ENCODE measurements at regions not wholly inside any gene's neighbourhood (a gene's known extent, or its start where the extent isn't known, plus 50 kb on each side); places are given as distances from the start of the nearest gene placed in this dataset.

GRCh38 chr4:11632483-11632882 is 203.8 kb upstream of the HS3ST1 start:
- in situ Hi-C loops (cut with HindIII; ENCODE audit: low sequenced_read_pairs), result loop anchor here (5.0 kb wide), 1 partner anchor 35 kb away; no protein-coding TSS in a partner anchor

DNA sequence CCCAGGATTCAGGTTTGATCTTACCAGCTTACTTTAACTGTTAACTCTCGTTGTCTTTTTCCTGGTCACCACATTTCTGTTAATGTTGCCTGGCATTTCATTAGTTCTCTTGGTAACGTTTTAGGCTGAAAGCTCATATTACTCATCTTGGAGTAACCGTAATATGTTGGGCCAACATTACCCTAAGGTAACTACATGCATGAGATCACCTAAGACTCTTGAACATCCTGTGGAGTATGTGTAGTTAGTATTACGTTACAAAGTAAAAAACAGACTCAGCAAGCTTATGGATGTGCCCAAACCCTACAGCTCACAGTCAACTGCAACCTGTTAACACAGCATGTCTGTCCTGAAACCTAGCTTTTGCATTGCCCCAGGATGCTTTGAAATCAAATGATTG is 203.3 kb upstream of the HS3ST1 start:
- in situ Hi-C loops (cut with HindIII; ENCODE audit: low sequenced_read_pairs), result loop anchor here (5.0 kb wide), 1 partner anchor 35 kb away; no protein-coding TSS in a partner anchor

DNA sequence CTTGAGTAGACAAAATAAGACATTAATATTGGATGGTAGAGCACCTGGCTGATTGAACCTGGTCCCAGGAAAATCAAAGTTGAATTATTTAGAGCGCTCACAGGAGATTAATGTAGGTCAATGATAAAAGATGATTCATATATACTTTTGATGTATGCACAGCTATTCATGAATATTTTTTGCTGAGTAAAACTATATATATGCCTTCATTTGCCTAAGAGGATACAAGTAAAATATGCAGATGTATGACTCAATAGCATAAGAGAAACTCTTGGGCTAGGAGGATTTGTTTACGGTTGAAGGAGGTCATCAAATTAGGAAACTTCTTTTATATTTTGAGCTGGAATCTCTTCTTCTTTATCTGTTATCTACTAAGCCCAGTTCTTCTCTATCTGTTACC is 202.7 kb upstream of the HS3ST1 start:
- in situ Hi-C loops (cut with HindIII; ENCODE audit: low sequenced_read_pairs), result loop anchor here (5.0 kb wide), 1 partner anchor 34 kb away; no protein-coding TSS in a partner anchor

DNA sequence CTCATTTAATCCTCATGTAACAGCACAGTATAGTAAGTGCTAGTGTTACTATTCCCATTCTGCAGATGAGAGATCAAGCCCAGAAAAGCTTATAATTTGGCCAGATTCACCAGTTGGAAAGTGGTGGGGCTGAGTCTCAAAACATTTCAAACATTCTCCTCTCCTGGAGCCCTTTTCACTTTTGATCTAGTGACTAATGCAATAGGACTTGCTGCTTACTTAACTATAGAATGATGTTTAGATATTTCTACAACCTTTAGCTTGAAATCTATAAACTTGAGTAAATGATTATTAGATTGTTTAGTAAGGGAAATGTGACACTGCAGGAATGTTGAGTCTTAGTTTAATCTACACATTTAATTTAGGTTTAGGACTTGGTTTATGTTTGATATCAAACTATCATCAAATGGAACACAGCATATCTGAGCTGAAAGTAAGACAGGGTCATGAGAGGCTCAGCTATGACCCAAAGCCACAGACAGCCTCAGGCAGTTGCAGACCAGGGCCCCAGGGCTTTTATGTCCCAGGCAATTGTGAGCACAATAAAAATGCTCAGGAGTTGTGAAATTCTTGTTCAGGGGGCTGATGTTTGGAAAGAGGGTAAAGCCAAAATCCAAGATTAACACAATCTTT is 199.5 kb upstream of the HS3ST1 start:
- in situ Hi-C loops (cut with HindIII; ENCODE audit: low sequenced_read_pairs), result no loop called here

DNA sequence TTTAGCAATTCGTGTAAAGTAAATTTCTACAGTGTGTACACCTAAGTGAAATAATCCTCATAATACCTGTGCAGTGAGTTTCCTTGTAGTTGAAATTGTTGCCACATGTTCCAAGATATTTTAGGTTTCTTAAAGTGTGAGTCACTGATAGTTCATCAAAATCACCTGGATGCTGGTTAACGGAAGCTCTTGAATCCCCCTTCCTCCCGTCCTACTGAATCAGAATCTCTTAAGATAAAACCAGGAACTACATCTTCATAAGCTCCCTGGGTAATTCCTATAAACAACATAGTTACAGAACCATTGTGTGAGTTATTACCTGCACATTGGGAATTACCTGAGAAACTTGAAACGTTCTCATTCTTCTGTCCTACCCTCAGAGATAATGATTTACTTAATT is 197.4 kb upstream of the HS3ST1 start:
- in situ Hi-C loops (cut with HindIII; ENCODE audit: low sequenced_read_pairs), result no loop called here

GRCh38 chr4:11625211-11625610 is 196.5 kb upstream of the HS3ST1 start:
- in situ Hi-C loops (cut with HindIII; ENCODE audit: low sequenced_read_pairs), result no loop called here

- in situ Hi-C loops (cut with HindIII; ENCODE audit: low sequenced_read_pairs), result no loop called here
These were observed 195.7 kb upstream of the HS3ST1 start for GRCh38 chr4:11624370-11624769.

DNA sequence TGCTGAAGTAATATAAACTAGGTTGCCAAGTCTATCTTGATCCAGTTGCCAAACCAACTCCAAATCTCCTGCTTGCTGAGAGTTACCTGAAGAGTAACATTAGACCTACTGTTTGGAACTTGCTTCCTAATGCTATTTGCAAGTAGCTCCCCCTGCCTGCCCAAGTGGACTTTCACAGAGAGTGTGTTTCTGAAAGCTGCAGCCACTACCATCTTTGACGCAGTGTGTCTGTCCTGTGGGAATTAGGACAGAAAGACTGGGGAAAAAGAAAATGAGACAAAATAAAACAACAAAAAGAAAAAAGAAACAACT is 195.0 kb upstream of the HS3ST1 start:
- in situ Hi-C loops (cut with HindIII; ENCODE audit: low sequenced_read_pairs), result no loop called here

DNA sequence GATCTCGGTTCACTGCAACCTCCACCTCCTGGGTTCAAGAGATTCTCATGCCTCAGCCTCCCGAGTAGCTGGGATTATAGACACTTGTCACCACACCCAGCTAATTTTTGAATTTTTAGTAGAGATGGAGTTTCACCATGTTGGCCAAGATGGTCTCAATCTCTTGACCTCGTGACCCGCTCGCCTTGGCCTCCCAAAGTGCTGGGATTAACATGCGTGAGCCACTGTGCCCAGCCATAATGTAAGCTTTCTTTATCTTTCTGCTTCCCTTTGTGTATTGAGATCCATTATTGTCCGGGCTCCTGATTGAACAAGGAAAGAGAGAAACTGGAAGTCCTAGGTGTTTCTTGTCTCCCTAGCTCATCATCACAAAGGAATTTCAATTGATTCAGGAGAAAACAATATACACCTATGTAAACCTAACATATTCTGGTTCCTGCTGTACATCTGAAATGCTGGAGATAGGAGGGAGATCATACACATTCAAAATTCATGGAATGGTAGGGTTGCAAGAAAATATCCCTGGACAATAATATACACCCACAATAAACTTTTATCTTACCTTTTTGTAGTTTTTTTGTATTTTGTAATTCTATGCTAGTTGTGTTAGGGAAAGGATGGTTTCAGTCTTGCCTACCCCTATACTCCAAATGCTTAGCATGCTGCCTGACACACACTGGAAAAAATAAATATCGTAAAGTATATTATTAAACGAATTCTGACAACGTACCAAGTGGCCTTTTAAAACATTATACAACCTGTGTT is 194.4 kb upstream of the HS3ST1 start:
- in situ Hi-C loops (cut with HindIII; ENCODE audit: low sequenced_read_pairs), result no loop called here

GRCh38 chr4:11620861-11621260 is 192.2 kb upstream of the HS3ST1 start:
- in situ Hi-C loops (cut with HindIII; ENCODE audit: low sequenced_read_pairs), result no loop called here

- in situ Hi-C loops (cut with HindIII; ENCODE audit: low sequenced_read_pairs), result no loop called here
These were observed 190.1 kb upstream of the HS3ST1 start for GRCh38 chr4:11618666-11619282.

GRCh38 chr4:11616856-11617255 is 188.2 kb upstream of the HS3ST1 start:
- in situ Hi-C loops (cut with HindIII; ENCODE audit: low sequenced_read_pairs), result no loop called here

- in situ Hi-C loops (cut with HindIII; ENCODE audit: low sequenced_read_pairs), result no loop called here
These were observed 186.9 kb upstream of the HS3ST1 start for GRCh38 chr4:11615601-11616000.

DNA sequence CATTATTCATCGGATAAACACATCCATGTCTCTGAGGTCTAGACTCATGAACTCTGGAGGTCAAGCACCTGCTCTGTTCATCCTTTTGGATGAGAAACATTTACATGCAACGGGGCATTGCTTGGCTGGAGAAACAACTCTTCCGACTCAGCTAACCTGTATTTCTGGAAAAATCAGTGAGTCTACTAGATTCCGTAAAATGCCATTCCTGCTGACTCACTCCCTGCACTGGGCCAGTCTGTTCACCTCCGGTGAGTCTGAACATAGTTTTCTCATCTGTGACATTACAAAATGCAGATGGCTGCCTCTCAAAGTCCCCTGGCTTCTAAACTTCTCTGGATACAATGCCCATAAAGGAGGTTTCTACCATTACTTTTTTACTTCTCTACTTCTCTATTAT is 185.7 kb upstream of the HS3ST1 start:
- in situ Hi-C loops (cut with HindIII; ENCODE audit: low sequenced_read_pairs), result no loop called here

- in situ Hi-C loops (cut with HindIII; ENCODE audit: low sequenced_read_pairs), result no loop called here
These were observed 183.2 kb upstream of the HS3ST1 start for GRCh38 chr4:11611868-11612267.

DNA sequence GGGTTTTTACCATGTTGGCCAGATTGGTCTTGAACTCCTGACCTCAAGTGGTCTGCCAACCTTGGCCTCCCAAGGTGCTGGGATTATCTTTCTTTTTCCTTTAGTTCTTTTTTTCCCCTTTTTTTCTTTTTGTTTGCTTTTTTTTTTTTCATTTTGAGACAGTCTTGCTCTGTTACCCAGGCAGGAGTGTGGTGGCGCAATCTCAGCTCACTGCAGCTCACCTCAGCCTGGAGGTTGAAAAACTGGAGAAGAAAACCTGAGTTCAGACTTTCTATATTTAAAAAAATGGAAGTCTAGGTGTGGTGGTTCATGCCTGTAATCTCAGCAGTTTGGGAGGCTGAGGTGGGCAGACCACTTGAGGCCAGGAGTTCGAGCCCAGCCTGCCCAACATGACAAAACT is 181.1 kb upstream of the HS3ST1 start:
- in situ Hi-C loops (cut with HindIII; ENCODE audit: low sequenced_read_pairs), result no loop called here

DNA sequence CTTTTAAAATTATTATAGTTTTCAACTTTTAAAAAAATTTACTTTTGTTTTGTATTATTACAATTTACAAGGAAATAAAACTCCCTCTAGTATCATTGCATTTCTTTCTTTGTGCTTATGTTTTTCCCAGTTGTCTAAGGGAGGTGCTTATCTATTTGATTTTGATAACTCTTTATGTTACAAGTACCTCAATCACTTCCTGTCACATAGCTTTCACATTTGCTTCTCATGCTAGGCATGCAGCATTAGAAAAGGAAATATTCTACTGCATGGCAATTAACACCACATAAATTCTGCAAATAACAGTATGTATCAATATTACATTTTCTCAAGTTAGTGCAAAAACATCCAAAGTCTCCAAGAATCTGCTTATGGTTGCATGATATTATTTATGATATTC is 180.3 kb upstream of the HS3ST1 start:
- in situ Hi-C loops (cut with HindIII; ENCODE audit: low sequenced_read_pairs), result no loop called here

GRCh38 chr4:11606078-11606477 is 177.4 kb upstream of the HS3ST1 start:
- in situ Hi-C loops (cut with HindIII; ENCODE audit: low sequenced_read_pairs), result no loop called here

GRCh38 chr4:11605597-11605996 is 176.9 kb upstream of the HS3ST1 start:
- in situ Hi-C loops (cut with HindIII; ENCODE audit: low sequenced_read_pairs), result no loop called here

GRCh38 chr4:11604821-11605220 is 176.1 kb upstream of the HS3ST1 start:
- in situ Hi-C loops (cut with HindIII; ENCODE audit: low sequenced_read_pairs), result no loop called here

DNA sequence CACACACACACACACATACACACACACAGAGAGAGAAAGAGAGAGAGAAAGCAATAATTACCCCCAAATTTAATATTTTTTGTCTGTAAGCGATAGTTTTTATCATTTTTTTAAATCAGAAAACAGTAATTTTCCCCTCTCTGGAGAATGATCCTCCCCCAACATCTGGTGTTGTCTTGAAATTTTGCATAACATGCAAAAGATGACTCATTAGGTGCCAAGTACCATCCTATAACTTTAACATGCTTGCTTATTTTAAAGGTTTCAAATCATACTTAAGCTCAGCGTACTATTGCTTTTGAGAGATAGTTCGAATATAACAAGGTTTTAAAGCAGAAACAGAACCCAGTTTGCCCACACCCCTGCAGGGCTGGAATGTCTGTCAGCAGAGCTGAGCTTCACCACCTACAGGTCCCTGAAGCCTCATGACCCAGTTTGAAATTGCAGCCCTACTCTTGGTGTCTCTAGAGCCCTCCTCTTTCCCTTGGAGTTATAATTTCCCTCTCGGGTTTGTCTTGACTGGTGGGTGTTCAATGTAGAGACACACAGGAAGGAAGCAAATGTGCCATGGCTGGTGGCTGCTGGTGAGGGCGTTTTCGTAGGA is 175.0 kb upstream of the HS3ST1 start:
- in situ Hi-C loops (cut with HindIII; ENCODE audit: low sequenced_read_pairs), result no loop called here
